ENCODE measurements at regions not wholly inside any gene's neighbourhood (a gene's known extent, or its start where the extent isn't known, plus 50 kb on each side); places are given as distances from the start of the nearest gene placed in this dataset.

- no peaks in the 10 kb centered on the region for H3K4me1 Mint-ChIP-seq
- H3K4me3 Mint-ChIP-seq, result no peak overlapping the region
- no peak for DNase-seq
- no peak overlapping the region for H3K27ac Mint-ChIP-seq
- no peaks in the 10 kb centered on the region for H3K36me3 Mint-ChIP-seq
- no peaks in the 10 kb centered on the region for H3K9me3 Mint-ChIP-seq
- no peaks in the 10 kb centered on the region for H3K27me3 Mint-ChIP-seq
These were observed 178.9 kb downstream of the URI1 start for GRCh38 chr19:30120860-30121484.

- no peak overlapping the region for H3K27ac Mint-ChIP-seq
- H3K4me3 Mint-ChIP-seq, result no peak overlapping the region
- no peaks in the 10 kb centered on the region for H3K4me1 Mint-ChIP-seq
- no peaks in the 10 kb centered on the region for H3K9me3 Mint-ChIP-seq
- DNase-seq, result no peak
- H3K36me3 Mint-ChIP-seq, result no peaks in the 10 kb centered on the region
- H3K27me3 Mint-ChIP-seq, result no peaks in the 10 kb centered on the region
These were observed 180.4 kb downstream of the URI1 start for GRCh38 chr19:30122431-30122830.

- Mint-ChIP-seq H3K4me1 (no peaks in the 10 kb centered on the region), H3K4me3 (no peak overlapping the region), H3K9me3 (no peaks in the 10 kb centered on the region), H3K36me3 (no peaks in the 10 kb centered on the region), H3K27me3 (no peaks in the 10 kb centered on the region), H3K27ac (no peak overlapping the region)
- no peak for DNase-seq
These were observed 181.1 kb downstream of the URI1 start for GRCh38 chr19:30123119-30123518.

- H3K9me3 Mint-ChIP-seq, result no peaks in the 10 kb centered on the region
- H3K27ac Mint-ChIP-seq, result no peak overlapping the region
- H3K4me1 Mint-ChIP-seq, result no peaks in the 10 kb centered on the region
These were observed 181.6 kb downstream of the URI1 start for GRCh38 chr19:30123611-30124010.

GRCh38 chr19:30128211-30128610 is 186.2 kb downstream of the URI1 start:
- no peaks in the 10 kb centered on the region for H3K9me3 Mint-ChIP-seq

More at GRCh38 chr19:30123611-30124010, 181.6 kb downstream of the URI1 start:
- H3K27me3 Mint-ChIP-seq, result no peaks in the 10 kb centered on the region
- H3K36me3 Mint-ChIP-seq, result no peaks in the 10 kb centered on the region
- H3K4me3 Mint-ChIP-seq, result no peak overlapping the region
- DNase-seq, result no peak

GRCh38 chr19:30130356-30131122 is 188.5 kb downstream of the URI1 start:
- H3K4me3 Mint-ChIP-seq, result no peak overlapping the region
- H3K27me3 Mint-ChIP-seq, result no peaks in the 10 kb centered on the region
- H3K9me3 Mint-ChIP-seq, result no peaks in the 10 kb centered on the region
- H3K36me3 Mint-ChIP-seq, result no peaks in the 10 kb centered on the region
- no peak for DNase-seq
- H3K27ac Mint-ChIP-seq, result no peak overlapping the region
- no peaks in the 10 kb centered on the region for H3K4me1 Mint-ChIP-seq

More at GRCh38 chr19:30128211-30128610, 186.2 kb downstream of the URI1 start:
- H3K27ac Mint-ChIP-seq, result no peak overlapping the region
- DNase-seq, result no peak
- H3K4me1 Mint-ChIP-seq, result no peaks in the 10 kb centered on the region
- H3K36me3 Mint-ChIP-seq, result no peaks in the 10 kb centered on the region
- H3K27me3 Mint-ChIP-seq, result no peaks in the 10 kb centered on the region
- H3K4me3 Mint-ChIP-seq, result no peak overlapping the region

- Mint-ChIP-seq H3K4me3 (no peak overlapping the region), H3K27me3 (no peaks in the 10 kb centered on the region), H3K9me3 (no peaks in the 10 kb centered on the region), H3K4me1 (no peaks in the 10 kb centered on the region), H3K36me3 (no peaks in the 10 kb centered on the region), H3K27ac (no peak overlapping the region)
- DNase-seq, result no peak
These were observed 189.2 kb downstream of the URI1 start for GRCh38 chr19:30131246-30131645.

GRCh38 chr19:30131722-30132291 is 189.8 kb downstream of the URI1 start:
- no peaks in the 10 kb centered on the region for H3K36me3 Mint-ChIP-seq
- H3K9me3 Mint-ChIP-seq, result no peaks in the 10 kb centered on the region
- no peaks in the 10 kb centered on the region for H3K4me1 Mint-ChIP-seq
- H3K27ac Mint-ChIP-seq, result no peak overlapping the region
- H3K4me3 Mint-ChIP-seq, result no peak overlapping the region
- H3K27me3 Mint-ChIP-seq, result no peaks in the 10 kb centered on the region
- no peak for DNase-seq

GRCh38 chr19:30132343-30133075 is 190.5 kb downstream of the URI1 start:
- no peaks in the 10 kb centered on the region for H3K36me3 Mint-ChIP-seq
- no peak overlapping the region for H3K4me3 Mint-ChIP-seq
- H3K27me3 Mint-ChIP-seq, result no peaks in the 10 kb centered on the region
- DNase-seq, result no peak
- H3K9me3 Mint-ChIP-seq, result no peaks in the 10 kb centered on the region
- H3K4me1 Mint-ChIP-seq, result no peaks in the 10 kb centered on the region
- H3K27ac Mint-ChIP-seq, result no peak overlapping the region

- H3K4me1 Mint-ChIP-seq, result no peaks in the 10 kb centered on the region
- no peaks in the 10 kb centered on the region for H3K36me3 Mint-ChIP-seq
- H3K9me3 Mint-ChIP-seq, result no peaks in the 10 kb centered on the region
- H3K27ac Mint-ChIP-seq, result no peak overlapping the region
- no peak for DNase-seq
- H3K4me3 Mint-ChIP-seq, result no peak overlapping the region
- H3K27me3 Mint-ChIP-seq, result no peaks in the 10 kb centered on the region
These were observed 191.8 kb downstream of the URI1 start for GRCh38 chr19:30133803-30134202.

- no peak for DNase-seq
- Mint-ChIP-seq H3K4me1 (no peaks in the 10 kb centered on the region), H3K36me3 (no peaks in the 10 kb centered on the region), H3K27me3 (no peaks in the 10 kb centered on the region), H3K9me3 (no peaks in the 10 kb centered on the region), H3K4me3 (no peak overlapping the region), H3K27ac (no peak overlapping the region)
These were observed 193.2 kb downstream of the URI1 start for GRCh38 chr19:30135093-30135757.

- no peaks in the 10 kb centered on the region for H3K4me1 Mint-ChIP-seq
- H3K27me3 Mint-ChIP-seq, result no peaks in the 10 kb centered on the region
- no peak overlapping the region for H3K27ac Mint-ChIP-seq
- DNase-seq, result no peak
- H3K4me3 Mint-ChIP-seq, result no peak overlapping the region
- no peaks in the 10 kb centered on the region for H3K36me3 Mint-ChIP-seq
- no peaks in the 10 kb centered on the region for H3K9me3 Mint-ChIP-seq
These were observed 193.8 kb downstream of the URI1 start for GRCh38 chr19:30135797-30136196.

- H3K9me3 Mint-ChIP-seq, result no peaks in the 10 kb centered on the region
- H3K27me3 Mint-ChIP-seq, result no peaks in the 10 kb centered on the region
- DNase-seq, result no peak
- H3K4me3 Mint-ChIP-seq, result no peak overlapping the region
- H3K36me3 Mint-ChIP-seq, result no peaks in the 10 kb centered on the region
- no peaks in the 10 kb centered on the region for H3K4me1 Mint-ChIP-seq
- H3K27ac Mint-ChIP-seq, result no peak overlapping the region
These were observed 194.7 kb downstream of the URI1 start for GRCh38 chr19:30136611-30137195.

- Mint-ChIP-seq H3K9me3 (no peaks in the 10 kb centered on the region), H3K27me3 (no peaks in the 10 kb centered on the region), H3K4me3 (no peak overlapping the region), H3K4me1 (no peaks in the 10 kb centered on the region), H3K36me3 (no peaks in the 10 kb centered on the region), H3K27ac (no peak overlapping the region)
- no peak for DNase-seq
These were observed 195.7 kb downstream of the URI1 start for GRCh38 chr19:30137747-30138146.

Measured in activated naive CD8-positive, alpha-beta T cell treated with anti-CD3 and anti-CD28 coated beads for 36 hours (primary cell).